GM12875 (cell line): ENCODE measurements at regions not wholly inside any gene's neighbourhood (a gene's known extent, or its start where the extent isn't known, plus 50 kb on each side); places are given as distances from the start of the nearest gene placed in this dataset.
"Not testable (repeated sequence)": the region's sequence is repeated elsewhere in the genome, so short reads cannot be mapped to it uniquely, and the experiment has no call there.

Experiments used
- H3K4me3 ChIP-seq: one replicate; pipeline ENCODE4 v1.5.1; 2011; ENCODE audit warnings: low read depth, low read length, control low read depth
- TF ChIP-seq, protein P1 (sequence below): IDR thresholded peaks from 2 replicates; pipeline ENCODE4 v1.5.1; 2011; ENCODE audit warnings: low read depth, mild to moderate bottlenecking, control low read depth, inconsistent platforms, low read length, moderate library complexity, borderline replicate concordance; ENCODE audit not compliant: insufficient read depth

DNA sequence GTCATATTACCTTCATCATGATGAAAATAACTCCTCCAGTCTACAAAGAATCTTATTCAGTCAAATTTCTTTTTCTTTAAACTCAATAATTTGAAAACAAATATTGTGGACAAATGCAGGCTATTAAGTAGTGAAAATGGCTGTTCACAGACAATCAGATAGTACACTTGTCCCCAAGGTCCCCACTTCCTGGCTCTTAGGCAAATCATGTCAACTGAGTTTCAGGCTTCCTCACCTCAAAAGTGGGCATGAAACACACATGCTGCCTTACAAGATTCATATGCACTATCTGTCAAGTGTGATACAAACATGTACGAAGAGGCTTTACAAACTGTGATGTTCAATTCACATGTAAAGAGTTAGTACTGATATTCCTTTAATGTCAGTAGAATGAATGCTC, 385.2 kb upstream of the SEMA6A start:
- TF ChIP-seq, protein P1, sequence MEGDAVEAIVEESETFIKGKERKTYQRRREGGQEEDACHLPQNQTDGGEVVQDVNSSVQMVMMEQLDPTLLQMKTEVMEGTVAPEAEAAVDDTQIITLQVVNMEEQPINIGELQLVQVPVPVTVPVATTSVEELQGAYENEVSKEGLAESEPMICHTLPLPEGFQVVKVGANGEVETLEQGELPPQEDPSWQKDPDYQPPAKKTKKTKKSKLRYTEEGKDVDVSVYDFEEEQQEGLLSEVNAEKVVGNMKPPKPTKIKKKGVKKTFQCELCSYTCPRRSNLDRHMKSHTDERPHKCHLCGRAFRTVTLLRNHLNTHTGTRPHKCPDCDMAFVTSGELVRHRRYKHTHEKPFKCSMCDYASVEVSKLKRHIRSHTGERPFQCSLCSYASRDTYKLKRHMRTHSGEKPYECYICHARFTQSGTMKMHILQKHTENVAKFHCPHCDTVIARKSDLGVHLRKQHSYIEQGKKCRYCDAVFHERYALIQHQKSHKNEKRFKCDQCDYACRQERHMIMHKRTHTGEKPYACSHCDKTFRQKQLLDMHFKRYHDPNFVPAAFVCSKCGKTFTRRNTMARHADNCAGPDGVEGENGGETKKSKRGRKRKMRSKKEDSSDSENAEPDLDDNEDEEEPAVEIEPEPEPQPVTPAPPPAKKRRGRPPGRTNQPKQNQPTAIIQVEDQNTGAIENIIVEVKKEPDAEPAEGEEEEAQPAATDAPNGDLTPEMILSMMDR = no peak
- H3K4me3 ChIP-seq = no peak overlapping the region

DNA sequence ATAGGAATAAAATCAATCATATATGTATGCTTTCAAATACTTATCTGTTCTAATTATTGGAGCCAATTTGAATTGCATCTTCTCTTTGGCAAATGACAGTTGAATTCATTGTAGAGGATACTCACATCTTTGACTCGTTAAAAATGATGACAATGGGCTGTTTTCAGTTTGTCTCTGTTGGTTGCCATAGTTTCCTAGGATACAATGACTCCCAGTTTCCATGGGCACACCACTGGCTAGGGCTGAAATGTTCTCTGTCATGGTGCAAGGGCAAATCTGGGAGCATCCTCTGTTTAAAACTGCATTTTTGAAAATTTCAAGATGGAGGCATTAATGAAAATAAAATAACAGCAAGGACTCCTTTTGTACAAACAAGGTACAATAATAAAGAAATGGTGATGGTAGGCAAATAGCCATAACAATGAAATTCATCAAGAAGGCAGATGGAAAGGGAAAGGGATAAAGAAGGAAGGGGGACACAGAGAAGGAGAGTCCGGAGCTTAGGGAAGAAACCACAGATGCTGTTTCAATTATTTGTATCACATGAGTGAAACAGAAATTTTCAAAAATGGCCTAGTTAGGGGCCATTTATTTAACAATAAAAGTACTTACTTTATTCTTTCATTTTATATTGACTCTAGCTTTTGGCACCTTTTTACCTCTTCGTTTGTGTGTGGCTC, 378.8 kb upstream of the SEMA6A start:
- H3K4me3 ChIP-seq = no peak overlapping the region
- TF ChIP-seq, protein P1 = no peak

DNA sequence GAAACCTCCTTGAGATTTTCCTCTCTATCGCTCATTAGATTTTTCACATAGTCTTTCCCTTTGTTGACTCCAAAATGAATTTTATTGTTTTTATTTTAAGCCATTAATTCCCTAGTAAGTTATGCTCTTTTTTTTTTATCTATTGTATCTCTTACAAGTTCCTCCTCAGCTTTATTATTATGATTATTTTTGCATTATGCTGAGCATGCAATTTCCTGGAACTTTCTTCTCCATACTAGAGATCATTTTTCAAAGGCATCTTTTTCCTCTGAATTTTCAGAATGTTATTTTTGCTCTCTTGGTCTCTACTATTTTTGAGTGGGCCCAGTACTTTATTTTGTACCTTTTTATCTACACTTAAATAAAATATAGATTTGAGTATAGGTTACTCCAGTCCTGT, 376.6 kb upstream of the SEMA6A start:
- H3K4me3 ChIP-seq = no peak overlapping the region
- TF ChIP-seq, protein P1 = no peak

DNA sequence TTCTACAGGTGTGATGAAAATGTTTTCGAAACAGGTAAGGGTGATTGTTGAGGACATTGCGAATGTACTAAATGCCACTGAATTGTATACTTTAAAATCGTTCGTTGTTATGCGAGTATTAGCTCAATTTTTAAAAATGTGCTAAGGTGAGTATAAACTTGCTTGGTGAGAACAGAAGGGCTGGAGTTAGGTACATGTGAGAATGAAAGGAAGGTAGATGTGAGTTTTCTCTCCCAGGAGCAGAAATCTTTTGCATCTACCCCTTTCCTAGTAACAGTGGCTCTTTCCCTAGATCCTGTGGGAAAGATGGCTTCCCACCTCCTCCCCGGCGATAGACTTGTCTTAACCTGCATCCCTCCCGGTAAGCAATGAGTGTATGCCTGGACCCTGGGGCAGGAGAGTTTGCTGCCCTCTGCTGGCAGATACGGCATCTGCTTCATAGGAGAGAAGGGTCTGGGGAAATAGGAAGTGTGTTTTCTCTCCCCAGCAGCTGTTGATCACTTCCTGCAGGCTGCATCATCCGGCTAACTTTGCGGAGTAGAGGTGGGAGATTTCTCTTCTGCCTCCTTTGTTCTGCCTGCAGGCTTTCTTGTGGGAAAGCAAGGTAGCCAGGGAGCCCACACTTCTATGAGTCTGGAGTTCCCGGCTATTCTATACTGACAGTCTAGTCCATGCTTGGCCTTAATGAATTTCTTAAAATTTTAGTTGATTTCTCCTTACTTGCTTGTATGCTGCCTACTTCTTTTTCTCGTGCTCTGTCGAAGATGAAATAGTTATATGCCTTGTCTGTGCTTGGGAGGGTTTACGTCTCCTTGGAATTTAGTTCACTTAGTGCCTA, 373.3 kb upstream of the SEMA6A start:
- H3K4me3 ChIP-seq = no peak overlapping the region
- TF ChIP-seq, protein P1 = peak; percentile 78

DNA sequence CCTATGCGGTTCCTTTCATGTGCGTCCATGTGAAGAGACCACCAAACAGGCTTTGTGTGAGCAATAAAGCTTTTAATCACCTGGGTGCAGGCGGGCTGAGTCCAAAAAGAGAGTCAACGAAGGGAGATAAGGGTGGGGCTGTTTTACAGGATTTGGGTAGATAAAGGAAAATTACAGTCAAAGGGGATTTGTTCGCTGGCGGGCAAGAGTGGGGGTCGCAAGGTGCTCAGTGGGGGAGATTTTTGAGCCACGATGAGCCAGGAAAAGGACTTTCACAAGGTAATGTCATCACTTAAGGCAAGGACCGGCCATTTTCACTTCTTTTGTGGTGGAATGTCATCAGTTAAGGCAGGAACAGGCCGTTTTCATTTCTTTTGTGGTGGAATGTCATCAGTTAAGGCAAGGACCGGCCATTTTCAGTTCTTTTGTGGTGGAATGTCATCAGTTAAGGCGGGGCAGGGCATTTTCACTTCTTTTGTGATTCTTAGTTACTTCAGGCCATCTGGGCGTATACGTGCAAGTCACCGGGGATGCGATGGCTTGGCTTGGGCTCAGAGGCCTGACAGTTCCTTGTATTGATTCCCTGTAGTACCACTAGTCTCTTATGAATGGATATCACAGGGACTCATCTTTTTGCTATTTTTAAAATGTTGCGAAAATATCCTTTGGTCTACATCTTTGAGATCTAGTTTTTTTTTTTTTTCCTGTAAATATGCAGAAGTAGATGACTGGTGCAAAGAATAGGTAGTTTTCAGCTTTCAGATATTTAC, 371.2 kb upstream of the SEMA6A start:
- not testable (repeated sequence) for H3K4me3 ChIP-seq

DNA sequence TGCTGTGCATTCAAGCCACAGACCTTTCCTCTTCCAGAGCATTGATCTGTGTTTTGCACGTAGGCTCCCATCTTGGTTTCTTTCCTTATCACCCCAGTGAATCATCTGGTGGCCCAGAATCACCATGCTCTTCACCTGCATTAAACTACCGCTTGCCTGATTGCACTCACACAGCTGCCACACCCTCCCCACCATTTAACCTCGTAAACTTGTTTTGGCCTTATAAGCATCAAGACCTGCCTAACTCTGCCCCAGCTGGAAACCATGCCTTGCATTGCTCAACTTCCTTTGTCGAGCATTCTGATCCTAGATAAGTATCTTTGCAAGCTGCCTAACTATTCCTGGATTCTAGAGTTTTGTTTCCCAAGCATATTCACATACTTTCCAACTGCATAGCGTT, 369.6 kb upstream of the SEMA6A start:
- H3K4me3 ChIP-seq = no peak overlapping the region
- TF ChIP-seq, protein P1 = no peak

DNA sequence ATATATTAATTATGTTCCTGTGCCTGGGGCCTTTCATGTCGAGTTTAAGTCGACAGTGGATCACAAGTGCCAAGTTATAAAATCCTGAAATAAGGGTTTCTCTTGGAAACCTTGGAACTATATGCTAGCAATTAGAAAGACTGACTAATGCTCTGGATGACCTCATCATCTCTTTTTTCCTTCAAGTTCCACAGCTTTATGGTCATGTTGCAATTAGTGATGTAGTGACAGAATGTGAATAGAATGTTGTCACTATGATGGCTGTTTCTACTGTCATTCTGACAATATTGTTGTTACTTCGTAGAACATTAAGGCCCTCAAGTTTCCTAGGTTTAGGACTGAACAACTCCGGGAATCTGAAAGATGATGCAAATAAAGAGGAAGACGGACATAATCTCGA, 368.0 kb upstream of the SEMA6A start:
- no peak overlapping the region for H3K4me3 ChIP-seq
- TF ChIP-seq, protein P1 = no peak
